RWPE1 (cell line): ENCODE measurements at regions not wholly inside any gene's neighbourhood (a gene's known extent, or its start where the extent isn't known, plus 50 kb on each side); places are given as distances from the start of the nearest gene placed in this dataset.

Source experiments
- CTCF ChIA-PET: fragments of 350-600 bp; sonication (Branson Sonifier 250); formaldehyde crosslinking; extraction: SDS; loops from one replicate; lab custom pipeline; 2021; lab: Yijun Ruan, JAX
- POLR2A ChIA-PET: fragments of 400-600 bp; formaldehyde crosslinking; extraction: SDS; loops from one replicate; lab custom pipeline; 2020; ENCODE audit warnings: antibody characterized with exemption; ENCODE audit not compliant: low non-redundant PET; lab: Yijun Ruan, JAX
- DNase-seq: peaks from one replicate; pipeline ENCODE4 v3.0.0; 2012; ENCODE audit warnings: low spot score
- H3K27ac ChIP-seq: fragments of 450-650 bp; 2 replicates; pipeline ENCODE4 v1.5.1; 2017
- CTCF ChIP-seq: fragments of 450-650 bp; conservative IDR thresholded peaks from 2 replicates; pipeline ENCODE4 v1.5.1; 2017; ENCODE audit warnings: low read depth, mild to moderate bottlenecking

- ChIA-PET POLR2A (no interaction called here), CTCF (no interaction called here)
- TF ChIP-seq CTCF: no peak
- H3K27ac ChIP-seq: no peak overlapping the region
- no peak for DNase-seq
Measured at GRCh38 chrX:151816934-151817333, 82.4 kb downstream of the CNGA2 start.

GRCh38 chrX:151818828-151819227 lies 84.3 kb downstream of the CNGA2 start:
- CTCF ChIA-PET: interaction anchor here (0.6 kb wide), 1 partner anchor 555 kb away, joined by 3 read pairs; no protein-coding TSS in a partner anchor

GRCh38 chrX:151821226-151821625 lies 86.7 kb downstream of the CNGA2 start:
- TF ChIP-seq CTCF: no peak
- POLR2A ChIA-PET: no interaction called here
- CTCF ChIA-PET: interaction anchor here (0.6 kb wide), 1 partner anchor 17 kb away, joined by 3 read pairs; no protein-coding TSS in a partner anchor
- H3K27ac ChIP-seq: peak overlapping the region; percentile 50
- no peak for DNase-seq

More at GRCh38 chrX:151818828-151819227, 84.3 kb downstream of the CNGA2 start:
- TF ChIP-seq CTCF: no peak
- POLR2A ChIA-PET: no interaction called here
- DNase-seq: no peak
- H3K27ac ChIP-seq: no peak overlapping the region

- POLR2A ChIA-PET: no interaction called here
- H3K27ac ChIP-seq: peak overlapping the region; percentile 92
- no peak for DNase-seq
- CTCF ChIA-PET: interaction anchor here (1.4 to 1.7 kb wide), 2 partner anchors 72 to 811 kb away, joined by 3 to 6 read pairs; no protein-coding TSS in a partner anchor
- no peak for TF ChIP-seq CTCF
Measured at GRCh38 chrX:151825007-151825406, 87.7 kb upstream of the MAGEA4 start.

GRCh38 chrX:151825925-151826485 lies 86.7 kb upstream of the MAGEA4 start:
- DNase-seq: peak; percentile 51
- TF ChIP-seq CTCF: no peak; the same call in 1 of the 2 replicates
- ChIA-PET CTCF (interaction anchor here (0.6 to 1.7 kb wide), 6 partner anchors 73 to 810 kb away, joined by 3 to 10 read pairs (median 4); no protein-coding TSS in a partner anchor), POLR2A (no interaction called here)
- H3K27ac ChIP-seq: peak overlapping the region; percentile 92

- H3K27ac ChIP-seq: peak overlapping the region; percentile 76
- no peak for TF ChIP-seq CTCF
- CTCF ChIA-PET: no interaction called here
- DNase-seq: peak; percentile 4
- POLR2A ChIA-PET: no interaction called here
Measured at GRCh38 chrX:151828439-151829080, 84.1 kb upstream of the MAGEA4 start.
